ENCODE measurements at regions not wholly inside any gene's neighbourhood (a gene's known extent, or its start where the extent isn't known, plus 50 kb on each side); places are given as distances from the start of the nearest gene placed in this dataset.
"Not testable (repeated sequence)": the region's sequence is repeated elsewhere in the genome, so short reads cannot be mapped to it uniquely, and the experiment has no call there.

DNA sequence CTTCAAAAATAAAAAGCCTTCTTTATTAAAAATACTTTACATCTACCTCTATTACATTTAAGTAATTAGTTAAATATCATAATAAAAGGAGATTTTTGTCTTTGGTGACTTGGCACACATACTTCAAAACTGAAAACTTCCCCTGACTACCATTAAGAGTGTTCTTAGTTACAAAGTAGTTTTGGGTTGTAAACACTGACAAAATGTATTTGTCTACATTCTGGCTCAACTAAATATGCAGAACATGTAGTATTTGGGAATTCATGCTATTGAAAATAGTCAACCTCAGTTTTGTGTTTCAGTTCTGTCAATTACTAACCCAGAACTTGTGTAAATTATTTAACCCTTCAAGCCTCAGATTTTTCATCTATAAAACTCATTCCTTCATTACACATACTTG is 311.5 kb downstream of the RAD51AP2 start:
- no peak overlapping the region for H3K4me3 ChIP-seq (ENCODE audit: low read depth, low read length)
- no peaks in the 10 kb centered on the region for H3K27me3 ChIP-seq (replicated peaks)
- in situ Hi-C loops (cut with HindIII; ENCODE audit: low pct_ligation_motif_present, low sequenced_read_pairs) = no loop called here
- TF ChIP-seq, protein P1, sequence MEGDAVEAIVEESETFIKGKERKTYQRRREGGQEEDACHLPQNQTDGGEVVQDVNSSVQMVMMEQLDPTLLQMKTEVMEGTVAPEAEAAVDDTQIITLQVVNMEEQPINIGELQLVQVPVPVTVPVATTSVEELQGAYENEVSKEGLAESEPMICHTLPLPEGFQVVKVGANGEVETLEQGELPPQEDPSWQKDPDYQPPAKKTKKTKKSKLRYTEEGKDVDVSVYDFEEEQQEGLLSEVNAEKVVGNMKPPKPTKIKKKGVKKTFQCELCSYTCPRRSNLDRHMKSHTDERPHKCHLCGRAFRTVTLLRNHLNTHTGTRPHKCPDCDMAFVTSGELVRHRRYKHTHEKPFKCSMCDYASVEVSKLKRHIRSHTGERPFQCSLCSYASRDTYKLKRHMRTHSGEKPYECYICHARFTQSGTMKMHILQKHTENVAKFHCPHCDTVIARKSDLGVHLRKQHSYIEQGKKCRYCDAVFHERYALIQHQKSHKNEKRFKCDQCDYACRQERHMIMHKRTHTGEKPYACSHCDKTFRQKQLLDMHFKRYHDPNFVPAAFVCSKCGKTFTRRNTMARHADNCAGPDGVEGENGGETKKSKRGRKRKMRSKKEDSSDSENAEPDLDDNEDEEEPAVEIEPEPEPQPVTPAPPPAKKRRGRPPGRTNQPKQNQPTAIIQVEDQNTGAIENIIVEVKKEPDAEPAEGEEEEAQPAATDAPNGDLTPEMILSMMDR (IDR thresholded peaks at IDR 0.05; ENCODE audit: low read depth, low read length, missing control alignments) = no peak
- no peaks in the 10 kb centered on the region for H3K36me3 ChIP-seq (replicated peaks)
- no peak for DNase-seq
- H3K27ac ChIP-seq = no peak overlapping the region

DNA sequence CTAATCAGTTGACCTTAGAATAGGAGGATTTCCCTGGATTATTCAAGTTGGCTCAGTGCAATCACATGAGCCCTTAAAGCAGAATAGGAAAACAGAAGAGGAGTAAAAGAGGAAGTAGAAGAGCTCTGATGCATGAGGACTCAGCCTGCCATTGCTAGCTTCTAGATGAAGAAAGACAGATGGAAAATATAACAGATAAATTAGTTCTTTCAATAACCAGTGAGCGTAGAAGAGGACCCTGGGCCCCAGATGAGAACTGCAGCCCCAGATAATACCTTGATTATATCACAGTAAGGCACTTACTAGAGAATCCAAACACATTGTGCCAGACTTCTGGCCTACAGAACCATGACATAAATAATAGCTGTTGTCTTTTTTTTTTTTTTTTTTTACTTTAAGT is 314.0 kb downstream of the RAD51AP2 start:
- H3K4me3 ChIP-seq (ENCODE audit: low read depth, low read length); H3K36me3 ChIP-seq (replicated peaks); DNase-seq; in situ Hi-C loops (cut with HindIII; ENCODE audit: low pct_ligation_motif_present, low sequenced_read_pairs); H3K27me3 ChIP-seq (replicated peaks); H3K27ac ChIP-seq: not testable (repeated sequence)

DNA sequence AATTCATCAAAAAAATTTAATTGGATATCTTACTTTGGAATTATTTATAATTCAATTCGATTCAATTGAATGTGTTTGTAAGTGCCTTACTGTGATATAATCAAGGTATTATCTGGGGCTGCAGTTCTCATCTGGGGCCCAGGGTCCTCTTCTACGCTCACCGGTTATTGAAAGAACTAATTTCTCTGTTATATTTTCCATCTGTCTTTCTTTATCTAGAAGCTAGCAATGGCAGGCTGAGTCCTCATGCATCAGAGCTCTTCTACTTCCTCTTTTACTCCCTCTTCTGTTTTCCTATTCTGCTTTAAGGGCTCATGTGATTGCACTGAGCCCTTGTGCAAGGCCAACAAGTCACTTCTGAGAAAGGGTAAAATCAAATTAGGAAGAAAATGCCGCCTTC is 315.6 kb downstream of the RAD51AP2 start:
- in situ Hi-C loops (cut with HindIII; ENCODE audit: low pct_ligation_motif_present, low sequenced_read_pairs); DNase-seq; H3K4me3 ChIP-seq (ENCODE audit: low read depth, low read length); H3K27me3 ChIP-seq (replicated peaks); H3K36me3 ChIP-seq (replicated peaks); H3K27ac ChIP-seq: not testable (repeated sequence)

DNA sequence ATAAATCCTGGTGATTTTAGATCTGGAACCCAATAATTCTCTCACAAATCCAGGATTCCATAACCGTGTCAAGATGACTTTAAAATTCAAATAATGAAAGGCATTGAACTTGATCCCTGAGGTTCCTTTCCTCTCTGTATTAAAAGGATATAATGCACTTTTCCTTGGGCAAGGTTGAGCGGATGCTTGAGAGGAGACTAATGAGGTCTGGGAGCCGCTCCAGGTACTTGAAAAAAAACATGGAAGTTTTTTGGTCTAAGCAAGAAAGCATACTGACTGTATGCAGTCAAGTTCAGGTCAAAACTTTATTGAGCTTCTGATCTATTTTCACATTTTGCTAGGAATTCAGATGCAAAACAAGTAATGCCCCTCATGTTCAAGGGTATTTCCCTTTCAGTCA is 318.5 kb downstream of the RAD51AP2 start:
- H3K27me3 ChIP-seq (replicated peaks) = no peaks in the 10 kb centered on the region
- in situ Hi-C loops (cut with HindIII; ENCODE audit: low pct_ligation_motif_present, low sequenced_read_pairs) = no loop called here
- H3K36me3 ChIP-seq (replicated peaks) = no peaks in the 10 kb centered on the region
- H3K27ac ChIP-seq = no peak overlapping the region
- DNase-seq = no peak
- TF ChIP-seq, protein P1 (IDR thresholded peaks at IDR 0.05; ENCODE audit: low read depth, low read length, missing control alignments) = no peak
- no peak overlapping the region for H3K4me3 ChIP-seq (ENCODE audit: low read depth, low read length)

DNA sequence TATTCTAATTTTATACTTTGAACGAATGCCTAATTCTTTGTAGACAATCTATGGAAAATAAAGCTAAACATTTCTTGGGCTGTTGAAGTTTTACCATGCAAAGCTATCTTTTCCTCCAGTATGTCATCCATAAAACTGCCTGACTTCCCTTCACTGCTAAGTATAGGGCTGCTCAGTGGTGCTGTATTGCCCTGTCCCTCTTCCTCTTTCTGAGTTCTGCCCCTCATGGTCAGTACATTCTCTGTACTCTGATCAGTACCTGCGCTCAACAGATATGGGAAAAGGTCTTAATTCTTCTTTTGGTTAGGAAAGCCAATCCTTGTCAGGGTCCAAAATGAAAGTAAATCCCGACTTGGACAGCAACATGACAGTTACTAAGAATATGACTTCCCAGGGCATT is 321.9 kb downstream of the RAD51AP2 start:
- H3K27me3 ChIP-seq (replicated peaks) = no peaks in the 10 kb centered on the region
- in situ Hi-C loops (cut with HindIII; ENCODE audit: low pct_ligation_motif_present, low sequenced_read_pairs) = no loop called here
- H3K27ac ChIP-seq = no peak overlapping the region
- TF ChIP-seq, protein P1 (IDR thresholded peaks at IDR 0.05; ENCODE audit: low read depth, low read length, missing control alignments) = no peak
- no peaks in the 10 kb centered on the region for H3K36me3 ChIP-seq (replicated peaks)
- no peak for DNase-seq
- no peak overlapping the region for H3K4me3 ChIP-seq (ENCODE audit: low read depth, low read length)

DNA sequence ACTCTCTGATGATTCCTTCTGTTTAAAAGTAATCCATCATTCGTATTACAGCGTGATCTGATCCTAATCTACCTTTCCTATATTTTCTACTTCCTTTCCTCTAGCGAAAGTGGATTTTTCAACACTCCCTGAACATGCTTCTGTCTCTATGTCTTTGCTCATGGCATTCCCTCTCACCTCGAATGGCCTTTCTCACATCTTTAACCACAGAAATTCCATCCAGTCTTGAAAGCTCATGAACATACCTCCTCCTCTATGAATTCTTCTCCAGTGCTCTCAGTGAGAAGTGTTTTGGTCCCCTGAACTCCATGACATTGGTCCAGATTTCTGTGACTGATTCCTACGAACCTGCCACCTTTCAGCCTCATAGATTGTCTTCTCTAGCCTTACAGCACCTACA is 323.2 kb downstream of the RAD51AP2 start:
- Histone ChIP-seq H3K27me3 (replicated peaks) (no peaks in the 10 kb centered on the region), H3K27ac (no peak overlapping the region), H3K4me3 (ENCODE audit: low read depth, low read length) (no peak overlapping the region), H3K36me3 (replicated peaks) (no peaks in the 10 kb centered on the region)
- in situ Hi-C loops (cut with HindIII; ENCODE audit: low pct_ligation_motif_present, low sequenced_read_pairs) = no loop called here
- TF ChIP-seq, protein P1 (IDR thresholded peaks at IDR 0.05; ENCODE audit: low read depth, low read length, missing control alignments) = no peak
- DNase-seq = no peak

DNA sequence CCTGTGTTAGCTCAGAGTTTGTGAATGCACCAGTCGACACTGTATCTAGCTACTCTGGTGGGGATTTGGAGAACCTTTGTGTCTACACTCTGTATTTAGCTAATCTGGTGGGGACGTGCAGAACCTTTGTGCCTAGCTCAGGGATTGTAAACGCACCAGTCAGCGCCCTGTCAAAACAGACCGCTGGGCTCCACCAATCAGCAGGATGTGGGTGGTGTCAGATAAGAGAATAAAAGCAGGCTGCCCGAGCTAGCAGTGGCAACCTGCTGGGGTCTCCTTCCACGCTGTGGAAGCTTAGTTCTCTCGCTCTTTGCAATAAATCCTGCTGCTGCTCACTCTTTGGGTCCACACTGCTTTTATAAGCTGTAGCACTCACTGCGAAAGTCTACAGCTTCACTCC is 324.2 kb downstream of the RAD51AP2 start:
- H3K36me3 ChIP-seq (replicated peaks) = no peaks in the 10 kb centered on the region
- no peak overlapping the region for H3K27ac ChIP-seq
- no peak overlapping the region for H3K4me3 ChIP-seq (ENCODE audit: low read depth, low read length)
- in situ Hi-C loops (cut with HindIII; ENCODE audit: low pct_ligation_motif_present, low sequenced_read_pairs) = no loop called here
- DNase-seq = no peak
- TF ChIP-seq, protein P1 (IDR thresholded peaks at IDR 0.05; ENCODE audit: low read depth, low read length, missing control alignments) = no peak
- no peaks in the 10 kb centered on the region for H3K27me3 ChIP-seq (replicated peaks)

DNA sequence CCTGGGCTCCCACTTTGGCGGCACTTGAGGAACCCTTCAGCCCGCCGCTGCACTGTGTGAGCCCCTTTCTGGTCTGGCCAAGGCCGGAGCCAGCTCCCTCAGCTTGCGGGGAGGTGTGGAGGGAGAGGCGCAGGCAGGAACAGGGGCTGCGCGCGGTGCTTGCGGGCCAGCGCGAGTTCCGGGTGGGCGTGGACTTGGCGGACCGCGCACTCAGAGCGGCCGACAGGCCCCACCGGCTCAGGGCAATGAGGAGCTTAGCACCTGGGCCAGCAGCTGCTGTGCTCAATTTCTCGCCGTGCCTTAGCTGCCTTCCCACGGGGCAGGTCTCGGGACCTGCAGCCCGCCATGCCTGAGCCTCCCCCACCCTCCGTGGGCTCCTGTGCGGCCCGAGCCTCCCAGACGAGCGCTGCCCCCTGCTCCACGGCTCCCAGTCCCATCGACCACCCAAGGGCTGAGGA is 324.8 kb downstream of the RAD51AP2 start:
- H3K27me3 ChIP-seq (replicated peaks); H3K27ac ChIP-seq; in situ Hi-C loops (cut with HindIII; ENCODE audit: low pct_ligation_motif_present, low sequenced_read_pairs); DNase-seq; H3K36me3 ChIP-seq (replicated peaks); H3K4me3 ChIP-seq (ENCODE audit: low read depth, low read length): not testable (repeated sequence)

Measured in brain microvascular endothelial cell (primary cell).